Ishikawa (cell line): ENCODE measurements at regions not wholly inside any gene's neighbourhood (a gene's known extent, or its start where the extent isn't known, plus 50 kb on each side); places are given as distances from the start of the nearest gene placed in this dataset.

Experiments
- CEBPB ChIP-seq: IDR thresholded peaks from 2 replicates; pipeline ENCODE4 v1.6.1; 2012
- CREB1 ChIP-seq: IDR thresholded peaks from 2 replicates; pipeline ENCODE4 v1.6.1; 2012; ENCODE audit warnings: low read depth
- EP300 ChIP-seq: IDR thresholded peaks from 2 replicates; pipeline ENCODE4 v1.6.1; 2012; ENCODE audit warnings: borderline replicate concordance
- MAX ChIP-seq: IDR thresholded peaks from 2 replicates; pipeline ENCODE4 v1.6.1; 2012
- REST ChIP-seq: IDR thresholded peaks from 2 replicates; pipeline ENCODE4 v1.6.1; 2012; ENCODE audit warnings: low read depth, mild to moderate bottlenecking
- TAF1 ChIP-seq: IDR thresholded peaks from 2 replicates; pipeline ENCODE4 v1.6.1; 2012; ENCODE audit warnings: low read depth, mild to moderate bottlenecking
- TCF12 ChIP-seq: IDR thresholded peaks from 2 replicates; pipeline ENCODE4 v1.6.1; 2012; ENCODE audit warnings: low read depth
- TEAD4 ChIP-seq: IDR thresholded peaks from 2 replicates; pipeline ENCODE4 v1.6.1; 2012
- YY1 ChIP-seq: IDR thresholded peaks from 2 replicates; pipeline ENCODE4 v1.6.1; 2012; ENCODE audit warnings: low read depth

GRCh38 chr4:162406637-162407365 is 243.0 kb upstream of the FSTL5 start:
- TF ChIP-seq TAF1 (no peak), TCF12 (no peak), EP300 (no peak), CEBPB (no peak), CREB1 (no peak), MAX (no peak), TEAD4 (no peak), YY1 (no peak), REST (no peak)
